Esophagus mucosa (tissue), 1 donor: ENCODE measurements at regions not wholly inside any gene's neighbourhood (a gene's known extent, or its start where the extent isn't known, plus 50 kb on each side); places are given as distances from the start of the nearest gene placed in this dataset.

Experiments
- ATAC-seq: fragments of 200-7000 bp; cut with Tn5 transposase; one replicate; pipeline ENCODE4 v1.9.1; 2020
- donor health status: DM: yes; HTN: yes; CAD: no.

DNA sequence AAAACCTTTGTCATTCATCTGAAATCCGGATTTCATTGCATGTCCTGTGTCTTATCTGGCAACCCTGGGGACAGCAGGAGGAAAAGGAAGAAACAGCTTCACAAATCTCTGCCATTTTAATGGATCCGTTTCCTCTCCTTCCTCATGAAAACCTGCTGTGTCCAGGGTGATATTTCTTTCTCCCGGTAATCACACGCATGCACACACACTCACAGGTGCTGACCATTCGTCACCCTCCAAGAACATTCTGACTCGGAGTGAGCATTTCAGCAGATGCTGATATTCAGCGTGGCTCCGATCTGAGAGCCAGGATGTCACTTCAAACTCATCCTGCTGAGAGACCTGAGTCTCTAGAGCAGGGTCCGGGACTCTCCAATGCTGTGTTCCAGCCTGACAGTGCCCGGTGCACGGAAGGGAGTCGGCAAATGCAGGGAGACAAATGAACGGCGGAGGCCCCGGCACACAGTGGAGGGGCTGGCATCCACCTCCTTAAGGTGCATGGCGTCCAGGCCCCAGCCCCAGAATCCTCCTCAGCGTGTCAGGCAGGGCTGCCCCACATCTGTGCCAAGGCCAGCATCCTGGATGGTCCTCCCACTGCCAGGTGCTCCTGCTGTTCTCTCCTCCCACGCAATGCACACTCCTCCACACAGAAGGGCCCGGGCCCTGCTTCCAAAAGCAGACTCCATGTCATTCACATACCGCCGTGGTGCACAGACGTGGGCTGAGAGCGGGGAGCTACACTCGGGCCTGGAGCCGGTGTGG is 70.7 kb downstream of the RBFOX3 start:
- no peak for ATAC-seq

DNA sequence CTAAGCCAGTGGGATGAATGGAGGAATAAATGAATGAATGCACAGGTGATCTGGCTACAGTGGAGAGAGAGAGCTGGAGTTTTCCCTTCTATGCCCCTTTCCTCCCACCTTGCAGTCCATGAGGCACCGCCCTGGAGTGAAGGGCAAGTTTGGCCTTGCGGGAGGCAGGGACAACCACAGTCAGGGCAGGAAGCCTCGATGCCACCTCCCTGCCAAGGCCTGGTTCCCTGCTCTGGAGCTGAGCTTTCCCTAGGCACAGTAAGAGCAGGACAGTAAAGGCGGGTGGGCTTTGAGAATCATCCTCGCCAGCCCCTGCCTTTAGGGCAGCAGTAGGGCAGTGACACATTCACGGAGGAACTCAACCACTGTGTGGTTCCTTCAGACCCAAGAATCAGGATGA is 72.6 kb downstream of the RBFOX3 start:
- no peak for ATAC-seq

DNA sequence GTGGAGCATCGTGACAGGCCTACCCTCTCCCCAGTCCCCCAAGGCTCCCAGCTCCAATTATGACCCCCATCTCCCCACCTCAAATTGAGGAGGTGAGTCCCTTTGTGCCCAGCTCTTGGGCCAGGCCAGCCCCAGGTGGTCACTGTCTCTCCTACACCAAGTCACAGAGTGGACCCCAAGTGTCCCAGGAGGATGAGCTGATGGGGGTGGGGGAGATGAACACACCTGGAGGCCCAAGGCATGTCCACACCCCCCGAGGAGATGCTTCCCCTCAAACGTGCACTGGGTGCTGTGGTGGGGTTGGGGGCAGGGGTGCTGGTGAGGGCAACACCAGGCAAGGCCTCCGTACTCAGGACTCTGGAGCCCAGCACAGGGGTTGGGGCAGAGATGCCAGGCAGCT is 73.2 kb downstream of the RBFOX3 start:
- no peak for ATAC-seq

DNA sequence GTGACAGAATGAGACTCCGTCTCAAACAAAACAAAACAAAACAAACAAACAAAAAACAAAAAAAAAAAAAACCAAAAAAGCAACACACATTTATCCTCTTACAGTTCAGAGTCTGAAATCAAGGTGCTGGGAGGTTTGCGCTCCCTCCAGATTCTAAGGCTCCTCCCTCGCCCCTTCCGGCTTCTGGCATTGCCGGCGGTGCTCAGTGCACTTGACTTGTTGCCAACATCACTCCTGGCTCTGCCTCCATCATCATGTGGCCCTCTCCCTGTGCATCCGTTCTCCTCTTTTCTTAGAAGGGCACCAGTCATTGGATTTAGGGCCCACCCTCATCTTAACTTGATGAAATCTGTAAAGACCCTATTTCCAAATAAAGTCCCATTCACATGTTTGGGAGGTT is 73.8 kb downstream of the RBFOX3 start:
- no peak for ATAC-seq

DNA sequence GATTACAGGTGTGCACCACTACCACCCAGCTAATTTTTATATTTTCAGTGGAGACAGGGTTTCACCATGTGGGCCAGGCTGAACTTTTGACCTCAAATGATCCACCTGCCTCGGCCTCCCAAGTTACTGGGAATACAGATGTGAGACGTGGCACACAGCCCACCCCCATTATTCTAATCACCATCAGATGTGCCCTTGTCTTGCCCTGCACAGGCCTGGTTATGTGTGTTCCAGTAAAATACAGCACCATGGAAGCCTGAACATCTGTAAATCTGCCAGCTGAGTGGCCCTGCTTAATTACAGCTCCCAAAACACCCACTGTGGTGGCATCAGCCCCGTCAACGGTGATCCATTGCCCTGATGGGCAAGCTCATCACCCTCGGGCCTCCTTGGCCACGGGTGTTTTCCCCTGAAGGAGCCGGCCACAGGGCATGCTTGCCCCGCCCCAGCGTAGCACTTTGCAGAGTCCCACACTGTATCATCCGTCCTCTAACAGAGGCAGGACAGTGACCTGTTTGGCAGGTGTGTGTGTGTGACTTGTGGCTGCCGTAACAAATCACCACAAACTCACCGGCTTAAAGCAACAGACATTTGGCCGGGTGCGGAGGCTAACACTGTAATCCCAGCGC is 74.5 kb downstream of the RBFOX3 start:
- no peak for ATAC-seq

DNA sequence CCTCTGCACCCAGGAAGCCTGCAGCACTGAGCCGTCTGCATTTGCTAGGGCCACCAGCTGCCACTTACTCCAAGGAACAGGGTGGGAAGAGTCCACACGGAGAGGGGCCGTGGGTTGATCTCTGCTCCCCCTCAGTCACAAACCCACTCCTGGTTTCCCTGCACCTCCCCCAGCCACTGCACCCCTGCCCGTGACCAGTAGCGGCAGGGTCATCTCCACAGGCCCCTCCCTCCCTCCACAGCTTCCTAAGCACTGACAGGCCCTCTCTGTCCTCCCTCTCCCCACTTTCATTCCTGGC is 75.2 kb downstream of the RBFOX3 start:
- ATAC-seq: no peak

DNA sequence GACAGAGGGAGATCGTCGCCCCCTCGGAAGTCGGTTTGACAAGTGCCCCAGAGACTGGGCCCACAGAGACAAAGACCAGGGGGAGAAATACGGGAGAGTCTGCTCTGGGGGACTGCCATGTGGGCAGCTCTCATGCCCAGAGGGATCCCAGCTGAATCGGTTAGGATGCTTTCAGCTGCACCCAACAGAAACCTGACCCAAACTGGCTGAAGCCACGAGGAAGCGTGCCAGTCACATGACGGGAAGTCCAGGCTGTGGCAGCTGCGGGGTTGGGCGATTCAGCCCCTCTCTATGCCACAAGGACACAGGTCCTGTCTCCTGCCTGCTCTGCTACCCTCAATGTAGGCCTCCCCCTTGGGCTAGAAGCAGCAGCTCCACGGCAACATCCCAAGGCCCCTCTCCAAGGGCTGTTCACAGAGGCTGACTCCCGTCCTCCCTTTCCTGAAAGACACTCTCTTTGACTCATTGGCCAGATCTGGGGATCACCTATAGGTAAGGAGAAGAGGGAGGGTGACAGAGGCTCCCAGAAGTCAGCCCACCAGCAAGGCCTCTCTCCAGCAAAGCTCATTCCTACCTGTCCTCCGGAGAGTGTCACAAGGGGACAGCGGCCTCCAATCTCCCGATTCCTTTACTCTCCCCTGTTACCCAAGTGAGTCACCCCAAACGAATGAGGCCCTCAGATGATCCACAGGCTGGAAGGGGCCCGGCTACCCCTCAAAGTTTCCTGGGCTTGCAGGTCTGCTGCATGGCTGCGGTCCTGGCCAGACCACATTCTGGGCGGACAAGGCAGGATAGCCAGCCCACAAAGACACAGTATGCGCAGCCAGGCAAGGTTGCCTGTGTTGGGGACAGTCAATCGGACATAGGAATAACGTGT is 75.8 kb downstream of the RBFOX3 start:
- no peak for ATAC-seq

DNA sequence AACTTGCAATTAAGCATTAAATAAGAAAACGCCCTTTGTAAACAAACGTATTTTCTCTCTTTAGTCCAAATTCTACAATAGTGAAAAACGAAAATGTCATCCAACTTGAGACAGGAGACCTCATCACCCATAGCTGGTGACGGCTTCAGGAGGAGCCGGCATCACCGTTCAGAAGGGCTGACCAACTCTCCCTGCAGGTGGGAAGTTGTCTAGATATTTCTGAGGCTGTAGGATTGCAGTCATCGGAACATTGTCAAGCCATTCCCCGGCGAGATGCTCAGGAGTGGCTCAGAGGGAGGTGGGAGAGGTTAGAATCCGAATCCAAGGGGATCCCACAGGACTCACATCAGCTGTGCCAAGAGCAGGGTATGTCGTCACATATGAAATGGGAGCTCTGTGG is 76.7 kb downstream of the RBFOX3 start:
- ATAC-seq: no peak

DNA sequence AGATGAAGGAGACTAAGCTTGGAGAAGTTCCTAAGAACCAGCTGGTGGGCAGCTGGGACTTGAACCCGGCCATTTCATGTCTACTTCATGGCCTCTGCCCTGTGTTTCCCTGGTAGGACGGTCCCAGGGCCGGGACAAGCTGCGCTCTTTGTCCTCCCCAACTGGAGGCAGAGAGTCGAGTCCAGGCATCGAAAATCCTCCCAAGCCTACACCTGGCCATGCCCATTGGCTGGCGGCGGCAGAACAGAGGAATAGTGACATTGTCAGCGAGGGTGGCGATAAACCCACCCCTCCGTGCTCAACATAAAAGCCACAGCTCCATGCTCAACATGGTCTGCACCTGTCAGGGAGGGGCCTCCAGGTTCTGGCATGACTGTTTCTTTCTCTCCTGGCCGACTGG is 77.7 kb downstream of the RBFOX3 start:
- no peak for ATAC-seq

DNA sequence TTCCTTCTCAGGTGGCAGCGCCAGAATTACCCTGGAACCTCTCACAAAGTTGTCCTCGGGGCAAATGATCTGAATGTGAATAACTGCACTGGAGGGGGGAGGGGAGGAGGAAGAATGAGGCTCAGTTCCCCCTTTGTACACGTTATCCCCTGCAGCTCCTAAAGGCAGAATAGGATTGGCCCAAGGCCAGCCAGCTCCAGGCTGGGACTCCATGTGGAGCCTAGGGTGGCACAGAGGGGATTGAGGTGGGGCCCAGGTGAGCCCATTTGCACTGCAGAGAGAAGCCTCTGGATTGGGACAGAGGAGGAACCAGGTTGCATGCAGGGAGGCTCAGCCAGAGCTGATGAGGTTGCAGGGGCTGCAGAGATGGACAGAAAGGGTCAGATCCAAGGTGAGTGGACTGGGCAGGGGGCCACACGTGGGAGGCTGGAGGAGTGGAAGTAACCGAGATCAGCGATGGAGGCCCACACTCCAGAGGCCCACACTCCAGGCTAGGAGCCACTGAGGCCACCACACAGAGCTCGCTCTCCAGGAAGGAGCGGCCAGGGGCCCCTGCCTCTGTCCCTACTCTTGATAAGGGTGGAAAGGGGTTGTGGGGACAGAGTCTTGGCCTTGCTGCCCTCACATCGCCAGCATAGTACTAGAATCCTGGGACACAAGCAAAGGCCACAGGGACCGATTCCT is 78.6 kb downstream of the RBFOX3 start:
- no peak for ATAC-seq

DNA sequence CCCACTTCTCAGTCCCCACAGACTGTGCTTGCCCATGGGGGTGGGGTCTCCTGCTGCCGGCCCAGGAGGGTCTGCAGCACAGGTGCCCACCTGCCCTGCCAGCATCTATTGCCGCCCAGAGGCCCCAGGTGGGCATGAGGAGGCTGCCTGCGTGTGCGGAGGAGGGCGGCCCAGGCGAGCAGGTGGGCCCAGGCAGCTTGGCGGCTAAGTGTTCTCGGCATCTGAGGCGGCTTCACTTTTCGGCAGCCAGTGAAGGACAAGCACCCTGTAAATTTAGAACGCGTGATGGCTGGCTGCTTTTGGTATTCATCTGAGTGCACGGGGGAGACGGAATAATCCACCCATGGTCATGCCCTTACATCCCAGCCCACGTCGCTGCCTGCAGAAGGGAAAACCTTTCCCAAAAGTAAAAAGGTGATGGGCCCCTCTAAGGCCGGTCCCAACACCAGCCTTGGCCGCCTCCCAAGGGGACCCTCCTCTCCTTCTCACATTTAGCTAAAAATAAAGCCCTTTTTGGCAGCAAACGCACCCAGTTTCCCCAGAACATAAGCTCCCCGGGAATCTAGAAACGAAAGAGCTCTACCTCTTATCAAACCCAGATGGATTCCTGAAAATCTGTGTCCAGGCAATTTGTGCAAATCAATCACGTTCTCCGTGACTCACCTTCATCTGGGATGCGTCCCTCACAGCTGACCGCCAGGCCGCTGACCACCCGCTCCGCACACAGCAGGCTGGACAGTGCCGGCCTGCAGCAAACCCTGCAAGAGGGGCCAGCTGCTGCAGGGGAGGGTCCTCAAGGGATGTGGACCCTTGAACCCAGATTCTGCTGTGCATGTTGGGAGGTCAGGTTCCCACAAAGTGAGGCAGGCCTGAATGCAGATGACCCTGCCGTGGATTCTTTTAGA is 79.4 kb downstream of the RBFOX3 start:
- no peak for ATAC-seq

DNA sequence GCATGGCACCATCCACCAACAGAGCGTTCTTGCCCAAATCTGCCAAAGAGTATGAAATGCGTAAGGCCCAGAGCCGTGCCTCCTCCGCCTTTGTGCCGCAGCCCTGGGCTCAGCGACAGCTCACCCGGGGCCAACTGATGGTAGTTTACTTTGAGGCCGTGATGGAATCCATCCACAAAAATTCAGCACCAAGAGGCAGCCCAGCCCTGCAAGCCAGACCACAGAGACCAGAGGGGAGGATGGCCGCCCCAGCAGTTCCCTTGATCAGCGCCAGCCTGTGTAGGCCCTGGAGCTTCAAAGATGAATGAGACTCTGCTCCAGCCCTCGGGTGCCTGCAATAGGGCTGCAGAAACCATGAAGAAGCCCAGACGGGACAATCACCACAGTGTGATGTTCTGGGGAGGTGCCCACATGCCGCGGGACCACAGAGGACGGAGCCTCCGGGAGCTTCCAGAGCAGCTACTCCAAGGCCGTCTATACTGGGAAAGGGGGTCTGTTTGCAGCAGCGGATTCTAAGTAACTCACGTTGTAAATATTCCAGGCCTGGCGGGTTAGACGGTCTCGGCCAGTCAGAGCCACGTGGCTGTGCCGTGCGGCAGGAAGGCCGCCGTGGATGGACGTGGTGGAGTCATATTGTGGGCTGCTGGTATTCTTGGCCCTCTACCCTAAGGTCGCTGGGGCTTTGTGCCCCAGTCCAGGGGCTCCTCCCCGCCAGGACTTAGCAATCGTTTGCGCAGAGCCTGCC is 80.3 kb downstream of the RBFOX3 start:
- ATAC-seq: no peak

DNA sequence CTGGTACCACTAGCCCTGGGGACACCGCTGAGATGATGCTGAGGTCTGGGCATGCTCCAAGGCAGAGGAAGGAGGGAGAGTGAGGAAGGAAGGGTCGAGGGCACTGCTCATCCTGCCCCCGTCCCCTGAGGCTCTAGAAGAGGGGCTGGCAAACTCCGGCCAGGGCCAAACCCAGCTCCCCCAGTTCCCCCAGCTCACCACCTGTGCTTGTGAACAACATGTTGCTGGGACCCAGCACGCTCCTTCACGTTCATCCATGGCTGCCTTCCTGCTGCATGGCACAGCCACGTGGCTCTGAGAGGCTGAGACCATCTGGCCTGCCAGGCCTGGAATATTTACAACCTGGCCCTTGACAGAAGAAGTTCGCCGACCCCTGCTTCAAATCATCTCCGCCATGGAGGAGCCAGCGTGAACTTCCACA is 81.2 kb downstream of the RBFOX3 start:
- ATAC-seq: no peak

DNA sequence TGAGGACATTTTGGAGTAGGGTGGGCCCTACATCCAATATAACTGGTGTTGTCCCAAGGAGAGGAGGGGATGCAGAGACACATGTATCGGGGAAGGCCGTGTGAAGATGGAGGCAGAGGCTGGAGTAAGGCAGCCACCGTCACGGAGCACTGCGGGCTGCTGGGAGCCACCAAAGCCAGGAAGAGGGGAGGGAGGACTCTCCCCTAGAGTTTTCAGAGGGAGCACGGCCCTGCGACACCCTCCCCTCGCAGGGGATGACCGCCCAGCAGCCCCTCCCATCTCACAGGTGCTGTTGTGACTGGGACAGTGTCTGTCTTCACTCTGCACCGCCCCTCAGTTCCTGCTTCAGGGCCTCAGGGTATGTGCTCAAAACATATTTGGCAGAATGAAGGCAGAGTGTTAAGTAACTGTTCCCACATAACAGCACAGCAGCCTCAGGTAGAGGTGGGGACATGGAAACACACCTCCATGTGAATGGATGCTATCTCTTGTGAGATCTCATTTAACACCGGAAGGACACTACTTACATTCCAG is 82.2 kb downstream of the RBFOX3 start:
- ATAC-seq: no peak

DNA sequence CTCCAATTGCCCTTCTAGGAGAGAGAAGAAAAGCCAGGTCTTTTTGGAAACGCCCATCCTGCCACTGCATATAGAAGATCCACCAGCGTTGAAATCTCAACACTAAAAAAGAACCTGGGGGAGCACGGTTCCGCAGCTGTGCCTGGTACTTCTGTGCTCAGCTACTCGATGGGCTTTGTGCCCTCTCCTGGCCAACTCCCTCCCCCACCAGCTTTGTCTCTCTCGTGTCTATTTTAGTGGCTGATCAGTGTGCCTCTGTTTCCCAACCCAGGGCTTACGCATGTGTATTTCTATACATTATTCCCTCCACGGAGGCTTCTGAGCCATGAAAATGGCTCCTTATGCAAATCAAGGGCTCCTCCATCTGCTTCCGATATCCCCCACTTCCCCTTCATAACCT is 83.5 kb downstream of the RBFOX3 start:
- no peak for ATAC-seq

DNA sequence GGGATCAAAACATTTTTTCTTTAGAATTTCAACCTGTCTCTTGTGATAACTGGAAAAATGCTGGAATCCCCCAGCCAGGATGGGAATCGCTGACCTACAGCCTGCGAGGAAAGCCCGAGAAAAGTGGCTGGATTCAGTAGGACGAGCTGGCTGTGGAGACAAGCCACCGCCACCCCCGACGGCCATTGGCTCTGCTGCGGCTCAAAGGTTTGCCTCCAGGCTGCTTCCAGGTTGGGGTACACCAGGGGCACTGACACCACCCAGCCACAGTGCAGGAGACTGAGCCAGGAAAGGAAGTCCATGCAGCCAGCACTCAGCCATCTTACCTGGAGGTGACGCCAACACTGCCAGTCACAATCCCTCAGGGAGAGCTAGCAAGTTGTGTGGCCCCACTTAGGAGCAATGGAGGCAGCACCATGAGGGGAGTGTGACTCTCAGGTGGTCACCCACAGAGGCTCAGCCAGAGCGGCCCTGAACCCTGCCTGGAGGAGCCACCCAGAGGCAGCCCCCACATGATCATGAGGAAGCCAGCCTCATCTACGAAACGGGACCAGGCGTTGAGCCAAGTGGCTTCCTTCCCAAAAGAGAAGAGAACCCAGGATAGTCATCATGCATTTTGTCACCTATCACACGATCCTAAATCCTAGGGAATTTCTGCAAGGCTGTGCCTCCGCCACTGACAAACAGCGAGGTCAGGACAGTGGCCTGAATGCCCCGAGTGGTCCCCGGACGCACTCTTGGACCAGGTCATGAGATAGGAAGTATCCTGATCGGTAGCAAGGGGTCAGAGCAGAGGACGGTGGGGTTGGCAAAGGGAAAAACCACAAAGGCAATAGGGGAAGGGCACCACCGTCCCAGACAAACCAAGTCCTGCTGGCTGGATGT is 84.8 kb downstream of the RBFOX3 start:
- ATAC-seq: no peak

DNA sequence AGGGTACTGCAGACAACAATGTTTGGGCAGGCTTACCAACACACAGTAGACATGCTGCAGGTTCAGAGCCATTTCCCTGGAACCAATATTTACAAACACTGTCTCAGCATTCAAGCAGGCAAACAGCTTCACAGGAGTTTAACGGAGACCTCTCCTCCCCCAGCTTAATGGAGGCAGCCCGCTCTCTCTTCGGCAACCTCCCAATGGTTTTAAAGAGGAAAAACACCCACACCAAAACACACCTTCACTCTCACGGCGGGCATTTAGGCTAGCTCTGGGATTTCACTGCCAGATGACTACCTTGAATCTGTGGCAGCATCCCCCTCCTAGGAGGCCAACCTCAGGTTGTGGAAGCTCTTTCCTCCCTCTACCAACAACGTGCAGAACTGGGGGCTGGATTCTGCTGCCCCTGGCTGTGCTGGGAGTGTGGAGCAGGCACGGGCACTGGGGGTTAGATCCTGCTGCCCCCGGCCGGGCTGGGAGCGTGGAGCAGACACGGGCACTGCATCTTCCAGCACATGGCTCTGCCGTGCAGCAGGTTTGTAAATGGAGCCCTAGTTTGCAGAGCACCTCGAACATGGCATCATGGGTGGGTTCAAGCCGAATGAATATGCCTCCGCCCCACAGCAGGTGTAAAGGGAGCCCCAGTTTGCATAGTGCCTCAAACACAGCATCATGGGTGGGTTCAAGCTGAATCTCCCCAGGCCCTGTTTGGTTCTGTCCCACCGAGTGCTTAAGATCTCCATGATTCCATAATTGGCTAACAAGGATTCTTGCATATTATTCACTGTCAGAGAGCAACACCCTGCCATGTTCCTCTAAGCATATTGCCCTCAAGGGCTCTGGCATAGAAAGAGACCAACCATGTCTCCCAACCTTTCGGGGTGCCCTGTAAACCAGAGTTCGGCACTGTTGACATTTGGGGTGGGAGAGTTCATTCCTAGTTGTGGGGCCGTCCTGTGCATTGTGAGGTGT is 86.4 kb downstream of the RBFOX3 start:
- no peak for ATAC-seq

DNA sequence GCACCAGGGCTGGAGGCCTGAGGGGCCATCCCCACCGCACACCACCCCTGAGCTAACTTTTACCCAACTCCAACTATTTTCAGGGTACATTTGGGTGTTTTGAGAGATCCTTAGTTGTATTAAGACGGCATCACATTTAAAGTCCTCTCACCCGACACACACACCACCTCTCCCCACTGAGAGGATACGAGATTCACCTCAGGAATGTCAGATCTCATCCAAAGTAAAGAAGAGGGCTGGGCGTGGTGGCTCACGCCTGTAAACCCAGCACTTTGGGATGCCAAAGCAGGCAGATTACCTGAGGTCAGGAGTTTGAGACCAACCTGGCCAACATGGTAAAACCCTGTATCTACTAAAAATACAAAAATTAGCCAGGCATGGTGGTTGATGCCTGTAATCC is 88.4 kb downstream of the RBFOX3 start:
- ATAC-seq: no peak

DNA sequence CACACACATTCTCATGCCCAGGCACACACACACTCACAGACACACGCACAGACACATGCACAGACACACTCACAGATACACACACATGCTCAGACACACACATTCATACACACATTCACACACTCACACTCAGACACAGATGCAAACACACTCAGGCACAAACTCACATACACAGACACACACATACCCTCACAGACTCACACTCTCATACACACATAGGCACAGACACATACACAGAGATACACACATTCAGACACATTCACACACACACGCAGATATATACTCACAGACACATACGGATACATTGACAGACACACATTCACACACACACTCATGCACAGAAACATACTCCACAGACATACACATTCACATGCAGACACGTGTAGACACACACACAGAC is 89.6 kb downstream of the RBFOX3 start:
- ATAC-seq: no peak
